ENCODE measurements at regions not wholly inside any gene's neighbourhood (a gene's known extent, or its start where the extent isn't known, plus 50 kb on each side); places are given as distances from the start of the nearest gene placed in this dataset.

DNA sequence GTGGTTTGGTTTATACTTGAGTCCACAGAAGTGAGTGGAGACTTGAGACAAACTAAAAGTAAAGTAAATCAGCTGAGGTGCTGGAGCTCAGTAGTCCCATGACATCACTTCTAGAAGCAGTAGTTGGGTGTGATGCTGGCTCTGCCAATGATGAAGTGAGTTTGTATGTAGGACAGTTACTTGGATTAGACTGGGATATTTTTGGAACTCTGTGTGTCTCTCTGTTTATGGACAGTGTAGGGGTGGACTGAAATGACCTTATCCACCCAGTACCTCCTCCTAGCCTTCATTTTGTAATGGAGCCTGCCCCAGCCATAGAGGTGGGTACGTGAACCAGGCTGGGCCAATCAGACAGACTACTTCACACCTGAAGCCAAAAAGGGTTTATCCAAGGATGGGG is 52.2 kb downstream of the POLR1D start:
- DNase-seq (ENCODE audit: low read depth) = peak; percentile 46

DNA sequence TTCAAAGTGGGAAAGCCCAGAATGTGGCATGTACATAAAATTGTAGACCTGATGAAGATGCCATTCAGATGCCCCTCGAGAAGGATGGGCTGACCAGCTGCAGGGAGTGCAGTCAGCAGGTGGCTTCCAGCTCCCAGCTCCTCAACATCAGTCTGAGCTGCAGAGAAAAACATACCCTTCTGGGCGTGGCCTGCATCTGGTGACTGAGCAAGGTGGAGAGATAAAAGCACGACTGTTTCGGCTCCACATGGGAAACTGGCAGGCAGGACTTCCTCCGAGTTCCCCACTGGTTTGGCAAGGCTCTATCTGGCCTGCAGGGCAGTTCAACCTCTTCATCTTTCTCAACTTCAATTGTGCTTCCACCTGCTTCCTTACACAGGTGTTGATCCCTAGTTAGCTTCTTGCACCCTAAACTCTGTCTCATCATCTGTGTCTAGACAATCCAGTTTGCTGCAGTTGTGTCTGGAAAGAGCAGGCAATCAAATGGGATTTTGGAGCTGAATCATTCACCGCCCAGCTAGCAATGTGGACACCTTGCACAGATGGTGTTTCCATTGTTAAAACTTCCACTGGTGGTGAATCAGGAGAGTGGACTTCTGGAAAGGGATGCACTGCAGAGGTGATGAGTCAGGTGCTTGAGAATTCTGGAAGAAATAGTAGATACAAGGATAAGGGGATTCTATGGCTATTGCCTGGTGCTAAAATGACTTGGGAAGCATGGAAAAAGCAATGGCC is 56.8 kb downstream of the POLR1D start:
- DNase-seq (ENCODE audit: low read depth) = peak; percentile 22

DNA sequence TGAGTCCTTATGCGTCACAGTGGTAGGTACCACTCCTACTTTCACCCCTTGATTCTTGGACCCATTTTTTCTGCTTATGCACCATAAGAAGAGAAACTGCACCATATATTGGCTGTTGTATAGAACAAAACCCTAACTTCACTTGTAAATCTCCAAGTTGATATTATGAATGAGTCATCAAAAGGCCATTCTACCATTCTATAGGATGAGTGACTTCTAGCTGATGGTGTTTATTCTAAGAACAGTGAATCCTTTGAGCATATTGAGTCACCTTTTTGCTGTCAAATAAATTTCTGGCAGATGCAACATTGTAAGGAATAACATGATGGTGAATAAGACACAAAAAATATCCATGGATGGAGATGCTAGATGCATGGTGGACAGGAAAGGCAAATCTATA is 57.7 kb downstream of the POLR1D start:
- no peak for DNase-seq (ENCODE audit: low read depth)

DNA sequence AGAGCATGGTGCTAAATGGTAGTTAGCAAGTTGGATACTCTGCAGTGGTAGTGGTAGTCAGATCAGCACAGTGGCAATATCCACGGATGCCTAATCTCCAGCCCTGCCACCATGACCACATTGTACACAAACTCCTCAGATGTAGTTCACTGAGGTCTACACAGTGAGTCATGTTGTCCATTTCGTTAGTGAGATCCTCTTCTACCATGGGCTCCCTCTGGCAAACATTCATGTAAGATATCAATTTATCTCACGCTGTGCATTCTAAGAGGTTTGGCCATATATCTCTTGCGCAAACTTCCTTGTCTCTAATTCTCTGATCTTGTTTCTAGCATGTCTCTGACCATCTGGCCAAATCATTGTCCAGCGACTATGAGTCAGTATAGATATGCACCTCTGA is 58.2 kb downstream of the POLR1D start:
- no peak for DNase-seq (ENCODE audit: low read depth)

DNA sequence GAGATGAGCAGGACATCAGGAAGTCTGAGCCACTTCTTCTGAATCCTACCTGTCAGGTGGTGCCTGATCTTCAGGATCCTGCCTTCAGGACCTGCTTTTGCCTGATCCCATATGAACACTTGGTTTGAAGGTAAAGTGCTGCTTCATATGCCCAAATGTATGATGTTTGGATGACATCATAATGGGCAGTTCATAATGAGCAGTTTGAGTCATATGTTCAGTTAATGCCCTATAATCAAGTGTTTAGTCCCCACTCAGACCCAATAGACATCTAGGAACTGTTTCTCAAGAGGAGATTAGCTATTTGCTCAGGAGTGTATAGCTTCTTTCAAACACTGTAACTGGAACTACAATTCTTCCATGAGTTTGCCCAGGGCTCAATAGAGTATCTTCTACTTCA is 58.8 kb downstream of the POLR1D start:
- DNase-seq (ENCODE audit: low read depth) = no peak

DNA sequence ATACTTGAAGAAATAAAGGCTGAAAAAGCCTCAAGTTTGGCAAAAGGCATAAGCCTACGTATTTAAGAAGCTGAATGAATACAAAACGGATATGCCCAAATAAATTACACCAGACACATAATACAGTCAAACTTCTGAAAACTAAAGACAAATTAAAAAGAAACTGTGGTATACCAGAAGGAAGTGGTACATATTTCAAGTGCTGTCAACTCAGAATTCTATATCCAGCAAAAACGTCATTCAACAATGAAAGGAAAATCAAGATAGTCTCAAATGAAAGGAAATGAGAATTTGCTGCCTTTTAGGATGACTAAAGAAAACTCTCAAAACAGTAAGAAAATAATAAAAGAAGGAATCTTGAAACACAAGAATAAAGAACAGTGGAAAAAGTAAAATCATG is 69.5 kb downstream of the POLR1D start:
- DNase-seq (ENCODE audit: low read depth) = no peak

DNA sequence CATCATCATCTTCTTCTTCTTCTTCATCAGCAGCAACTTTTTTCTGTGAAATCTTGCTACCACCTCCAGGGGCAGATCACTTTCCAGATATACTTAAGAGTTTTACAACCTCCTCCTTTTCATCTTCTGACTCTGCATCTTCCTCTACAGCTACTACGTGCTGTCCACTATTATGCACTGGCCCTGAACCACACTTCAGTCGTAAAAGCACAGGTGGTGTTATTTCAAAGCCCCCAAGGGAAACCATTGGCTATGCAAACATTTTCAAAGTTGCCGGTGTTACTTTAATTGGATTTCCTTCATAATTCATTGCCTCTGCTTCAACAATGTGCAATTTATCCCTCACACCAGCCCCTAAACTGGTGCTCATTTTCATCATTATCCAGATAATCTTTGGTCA is 75.0 kb downstream of the POLR1D start:
- no peak for DNase-seq (ENCODE audit: low read depth)

DNA sequence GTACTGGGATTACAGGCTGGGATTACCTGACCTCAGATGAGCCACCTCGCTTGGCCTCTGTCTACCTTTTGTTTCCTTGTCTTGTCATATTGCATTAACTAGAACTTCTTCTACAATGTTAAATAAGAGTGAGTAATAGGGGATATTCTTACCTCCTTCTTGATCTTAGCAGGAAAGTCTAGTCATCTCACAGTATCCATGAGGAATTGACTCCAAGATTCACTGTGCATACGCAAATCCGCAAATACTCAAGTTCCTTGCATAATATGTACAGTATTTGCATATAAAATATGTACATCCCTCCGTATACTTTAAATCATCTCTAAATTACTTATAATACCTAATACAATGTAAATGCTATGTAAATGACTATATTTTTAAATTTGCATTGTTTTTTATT is 78.3 kb downstream of the POLR1D start:
- DNase-seq (ENCODE audit: low read depth) = no peak

DNA sequence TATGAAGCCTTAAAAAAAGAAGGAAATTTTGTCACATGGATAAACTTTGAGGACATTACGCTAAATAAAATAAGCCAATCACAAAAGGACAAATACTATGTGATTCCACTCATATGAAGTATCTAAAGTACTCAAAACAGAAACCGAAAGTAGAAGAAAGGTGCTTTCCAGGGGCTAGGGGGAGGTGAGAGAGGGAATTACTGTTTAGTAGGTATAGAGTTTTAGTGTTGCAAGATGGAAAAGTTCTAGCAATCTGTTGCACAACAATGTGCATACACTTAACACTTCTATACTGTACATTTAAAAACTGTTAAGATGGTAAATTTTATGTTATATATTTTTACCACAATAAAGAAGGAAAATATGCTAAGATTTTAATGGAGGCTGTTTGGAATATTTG is 83.0 kb downstream of the POLR1D start:
- DNase-seq (ENCODE audit: low read depth) = no peak

DNA sequence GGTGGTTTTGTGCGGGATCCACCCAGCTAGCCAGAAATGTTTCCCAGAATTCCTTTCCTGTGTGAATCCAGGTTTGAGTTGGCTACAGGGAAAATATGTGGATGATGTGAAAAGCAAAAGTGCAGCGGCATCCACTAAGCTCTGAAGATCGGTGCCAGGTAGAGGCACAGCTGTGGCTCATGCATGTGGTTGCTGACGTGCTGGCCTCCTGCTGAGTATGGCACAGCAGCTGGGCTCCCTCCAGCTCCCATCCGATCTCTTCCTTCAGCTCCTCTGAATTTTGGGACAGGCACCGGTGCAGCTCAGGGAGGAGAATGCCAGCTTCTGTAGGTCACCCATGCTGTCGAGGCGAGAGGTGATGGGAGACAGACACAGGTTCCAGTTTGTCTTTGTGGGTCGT is 84.0 kb upstream of the GSX1 start:
- DNase-seq (ENCODE audit: low read depth) = peak; percentile 18

DNA sequence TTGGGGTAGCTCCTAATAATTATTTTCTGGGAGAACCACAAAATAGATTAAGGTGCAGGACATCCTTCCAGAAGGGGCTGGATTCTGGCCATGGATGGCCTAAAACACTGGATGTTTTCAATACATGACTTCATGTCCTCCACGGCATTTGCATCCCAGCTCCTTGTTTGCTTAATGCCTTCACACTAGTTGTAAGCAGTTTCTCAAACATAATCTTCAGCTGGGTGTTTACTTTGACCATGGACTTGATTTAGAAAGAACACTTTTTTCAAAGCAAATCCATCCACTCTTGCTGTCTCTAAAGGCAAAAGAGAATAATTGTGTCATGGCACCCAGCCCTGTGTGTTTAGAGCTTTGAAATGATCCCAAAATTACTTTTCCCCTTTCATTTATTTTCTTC is 82.5 kb upstream of the GSX1 start:
- no peak for DNase-seq (ENCODE audit: low read depth)

DNA sequence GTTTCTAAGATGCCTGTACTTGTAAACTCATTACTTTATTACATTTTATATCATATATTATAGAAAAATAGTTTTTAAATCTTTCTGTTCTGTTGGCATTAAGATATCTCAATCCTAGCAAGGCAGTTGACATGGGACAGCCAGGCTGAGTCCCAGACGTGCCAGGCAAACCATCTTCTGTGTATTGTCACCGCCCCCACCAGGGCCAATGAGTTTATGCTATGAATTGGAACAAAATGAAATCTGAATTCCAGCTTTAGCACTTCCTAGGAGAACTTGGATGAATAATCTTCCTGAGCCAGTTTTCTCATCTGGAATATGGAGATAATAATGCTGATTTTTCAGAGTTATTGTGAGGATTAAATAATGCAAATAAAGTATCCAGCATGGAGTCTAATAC is 79.9 kb upstream of the GSX1 start:
- DNase-seq (ENCODE audit: low read depth) = peak; percentile 39

DNA sequence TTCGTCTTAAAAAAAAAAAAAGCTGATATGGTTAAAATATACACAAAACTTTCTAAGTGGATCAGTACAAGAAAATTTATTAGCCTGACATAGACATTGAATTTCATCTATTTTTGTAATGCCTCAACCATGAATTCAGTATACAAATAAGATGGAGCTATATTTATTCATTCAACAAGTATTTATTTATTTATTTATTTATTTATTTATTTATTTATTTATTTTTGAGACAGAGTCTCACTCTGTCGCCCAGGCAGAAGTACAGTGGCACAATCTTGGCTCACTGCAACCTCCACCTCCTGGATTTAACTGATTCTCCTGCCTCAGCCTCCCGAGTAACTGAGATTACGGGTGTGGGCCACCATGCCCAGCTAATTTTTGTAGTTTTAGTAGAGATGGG is 78.5 kb upstream of the GSX1 start:
- no peak for DNase-seq (ENCODE audit: low read depth)

DNA sequence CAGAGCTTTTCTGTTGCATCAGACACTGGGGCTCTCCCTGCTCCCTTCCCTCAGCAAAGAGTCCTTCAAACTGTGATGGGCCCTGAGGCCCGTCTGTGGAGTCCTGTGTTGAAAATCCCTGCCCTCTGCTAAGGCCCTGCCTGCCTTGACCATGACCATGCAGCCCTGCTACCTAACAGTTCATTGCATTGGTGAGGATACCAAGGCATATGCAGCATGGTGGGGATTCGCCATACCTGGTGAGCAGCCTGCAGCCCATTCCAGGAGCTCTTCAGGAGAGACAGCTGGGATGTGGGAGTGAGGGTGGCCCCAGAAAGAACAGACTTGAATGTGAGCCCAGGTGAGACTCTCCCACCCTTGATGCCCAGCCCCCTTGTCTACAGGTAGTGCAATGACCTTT is 70.6 kb upstream of the GSX1 start:
- no peak for DNase-seq (ENCODE audit: low read depth)

DNA sequence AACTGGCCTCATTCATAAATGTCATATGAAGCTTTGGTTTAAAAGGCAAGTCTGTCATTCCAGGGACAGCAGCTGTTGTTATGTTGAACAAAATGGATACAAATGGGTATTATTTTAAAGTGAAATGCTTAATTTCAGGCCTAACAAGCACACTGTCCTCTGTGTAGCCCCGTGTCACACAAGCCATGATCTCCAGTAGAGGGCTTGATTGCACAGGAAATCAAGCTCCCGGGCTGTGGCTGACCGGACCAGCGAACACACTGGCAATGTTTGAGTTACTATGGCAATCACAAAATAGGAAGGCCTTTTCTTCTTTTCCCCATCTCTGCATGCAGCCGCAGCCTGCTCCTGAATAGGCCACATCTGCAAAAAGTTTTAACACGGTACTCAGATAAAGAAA is 64.0 kb upstream of the GSX1 start:
- peak; percentile 45 for DNase-seq (ENCODE audit: low read depth)

DNA sequence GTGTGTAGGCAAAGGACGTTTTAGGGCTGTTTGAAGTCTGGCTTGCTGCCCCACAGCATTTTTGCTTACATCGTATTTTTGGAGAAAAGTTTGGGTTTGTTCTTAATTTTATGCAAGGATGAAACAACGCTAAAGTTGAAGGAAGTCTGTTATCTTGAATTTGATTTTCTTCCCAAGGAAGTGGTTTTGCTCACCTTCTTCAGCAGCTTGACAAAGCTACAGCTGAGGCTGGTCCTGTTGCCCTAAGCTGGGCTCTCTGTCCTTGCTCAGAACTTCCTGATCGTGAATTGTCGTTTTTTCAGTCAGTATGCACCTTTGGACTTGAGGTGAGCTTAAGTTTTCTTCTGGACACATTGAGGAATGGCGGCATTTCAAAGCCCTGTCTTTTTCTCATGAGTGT is 62.1 kb upstream of the GSX1 start:
- DNase-seq (ENCODE audit: low read depth) = no peak
